OCI-LY3 (cell line): ENCODE measurements at regions not wholly inside any gene's neighbourhood (a gene's known extent, or its start where the extent isn't known, plus 50 kb on each side); places are given as distances from the start of the nearest gene placed in this dataset.

ENCODE experiments used
- EZH2phosphoT487 ChIP-seq: fragments of 200-600 bp; shearing (Covaris generic); IDR thresholded peaks from 2 replicates; pipeline ENCODE4 v1.6.1; 2018; ENCODE audit warnings: antibody characterized with exemption, mixed run types, low read depth
- TF ChIP-seq, protein P1 (sequence below): fragments of 200-600, 300-600 bp; sonication (generic); IDR thresholded peaks from 2 replicates; pipeline ENCODE4 v1.5.1; 2014; ENCODE audit warnings: antibody characterized with exemption, low read length, low read depth

DNA sequence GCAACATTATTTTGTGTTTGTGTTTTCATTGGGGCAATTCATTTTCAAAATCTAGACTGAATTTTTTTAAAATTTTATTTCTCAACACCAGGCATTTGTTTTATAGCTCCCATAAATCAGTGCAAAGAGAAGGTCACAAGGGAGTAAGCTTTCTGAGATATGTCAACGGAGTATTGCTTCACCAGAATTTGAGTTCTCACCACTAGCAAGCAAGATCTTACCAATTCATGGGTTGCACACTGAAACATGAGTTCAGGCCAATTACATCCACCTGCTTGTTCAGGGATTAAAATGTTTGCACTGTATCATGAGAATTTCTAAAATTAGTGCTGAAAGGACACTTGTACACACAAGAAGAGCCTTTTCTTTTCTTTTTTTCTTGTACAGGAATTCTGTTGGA is 121.9 kb downstream of the CAND1 start:
- TF ChIP-seq, protein P1, sequence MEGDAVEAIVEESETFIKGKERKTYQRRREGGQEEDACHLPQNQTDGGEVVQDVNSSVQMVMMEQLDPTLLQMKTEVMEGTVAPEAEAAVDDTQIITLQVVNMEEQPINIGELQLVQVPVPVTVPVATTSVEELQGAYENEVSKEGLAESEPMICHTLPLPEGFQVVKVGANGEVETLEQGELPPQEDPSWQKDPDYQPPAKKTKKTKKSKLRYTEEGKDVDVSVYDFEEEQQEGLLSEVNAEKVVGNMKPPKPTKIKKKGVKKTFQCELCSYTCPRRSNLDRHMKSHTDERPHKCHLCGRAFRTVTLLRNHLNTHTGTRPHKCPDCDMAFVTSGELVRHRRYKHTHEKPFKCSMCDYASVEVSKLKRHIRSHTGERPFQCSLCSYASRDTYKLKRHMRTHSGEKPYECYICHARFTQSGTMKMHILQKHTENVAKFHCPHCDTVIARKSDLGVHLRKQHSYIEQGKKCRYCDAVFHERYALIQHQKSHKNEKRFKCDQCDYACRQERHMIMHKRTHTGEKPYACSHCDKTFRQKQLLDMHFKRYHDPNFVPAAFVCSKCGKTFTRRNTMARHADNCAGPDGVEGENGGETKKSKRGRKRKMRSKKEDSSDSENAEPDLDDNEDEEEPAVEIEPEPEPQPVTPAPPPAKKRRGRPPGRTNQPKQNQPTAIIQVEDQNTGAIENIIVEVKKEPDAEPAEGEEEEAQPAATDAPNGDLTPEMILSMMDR, result no peak
- no peak for TF ChIP-seq EZH2phosphoT487
